NCI-H1048 (cell line): ENCODE measurements at regions not wholly inside any gene's neighbourhood (a gene's known extent, or its start where the extent isn't known, plus 50 kb on each side); places are given as distances from the start of the nearest gene placed in this dataset.

Experiments used
- DNase-seq: peaks from one replicate; lab custom pipeline; 2025; lab: John Stamatoyannopoulos, UW

DNA sequence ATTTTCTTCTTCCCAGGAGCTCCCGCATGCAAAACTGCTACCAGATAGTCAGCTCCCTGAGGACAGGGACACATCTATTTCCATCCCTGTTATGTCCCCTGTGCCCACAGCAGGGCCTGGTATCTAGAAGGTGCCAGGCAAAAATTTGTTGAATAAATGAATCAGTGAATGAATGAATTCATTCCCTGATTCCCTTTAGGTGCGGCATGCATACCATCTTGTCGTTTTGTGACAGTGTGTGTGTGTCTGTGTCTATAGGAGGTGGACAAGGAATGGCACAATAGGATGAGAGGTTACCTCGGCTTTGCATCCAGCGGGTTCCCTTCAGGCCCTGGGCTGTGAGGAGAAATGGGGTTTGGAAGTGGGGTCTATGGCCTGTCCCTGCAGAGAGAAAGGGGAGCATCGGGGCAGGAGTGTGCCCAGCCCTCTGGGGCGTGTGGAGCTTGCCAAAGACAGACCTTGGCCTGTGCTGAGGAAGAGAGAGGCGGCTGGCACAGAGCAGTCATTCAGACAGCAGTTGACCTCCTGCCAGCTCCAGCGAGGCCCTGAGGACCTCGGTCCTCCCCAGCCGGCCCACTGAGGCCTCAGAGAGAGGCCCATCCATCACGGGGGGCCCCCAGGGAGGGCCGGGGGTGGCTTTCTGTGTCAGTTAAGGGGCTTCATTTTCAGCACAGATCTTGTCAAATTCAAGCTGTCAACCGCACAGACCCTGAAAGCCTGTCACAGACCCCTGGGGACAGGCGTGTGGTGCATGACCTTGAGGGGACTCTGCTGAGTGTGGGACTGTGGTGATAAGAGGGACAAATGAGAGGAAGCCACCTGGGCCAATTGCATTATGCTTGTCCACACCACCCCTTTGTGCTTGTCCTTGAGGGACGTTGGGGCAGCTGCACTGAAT, 125.9 kb upstream of the CXCR4 start:
- no peak for DNase-seq

DNA sequence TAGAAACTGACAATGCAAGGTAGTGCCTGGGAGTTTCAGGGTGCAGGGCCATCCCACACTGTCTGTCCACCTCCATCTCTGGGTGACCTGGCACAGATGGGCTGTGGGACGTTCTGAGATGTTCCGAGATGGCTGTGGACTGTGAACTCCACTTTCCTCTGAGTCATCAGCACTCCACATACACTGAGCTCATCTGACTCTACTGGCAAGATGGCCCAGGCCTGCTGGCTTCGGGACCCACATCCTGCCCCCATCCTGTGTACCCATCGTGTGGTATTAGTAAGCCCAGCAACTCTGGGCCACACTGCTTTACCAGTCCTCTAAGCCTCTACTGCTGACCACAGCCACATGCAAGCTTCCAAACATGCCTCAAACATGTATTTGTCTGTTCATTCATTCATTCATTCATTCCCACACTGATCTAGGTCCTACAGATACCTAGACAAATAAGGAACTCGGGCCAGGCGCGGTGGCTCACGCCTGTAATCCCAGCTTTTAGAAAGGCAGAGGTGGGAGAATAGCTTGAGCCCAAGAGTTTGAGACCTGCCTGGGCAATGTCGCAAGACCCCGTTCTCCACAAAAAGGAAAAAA, 124.8 kb upstream of the CXCR4 start:
- no peak for DNase-seq

DNA sequence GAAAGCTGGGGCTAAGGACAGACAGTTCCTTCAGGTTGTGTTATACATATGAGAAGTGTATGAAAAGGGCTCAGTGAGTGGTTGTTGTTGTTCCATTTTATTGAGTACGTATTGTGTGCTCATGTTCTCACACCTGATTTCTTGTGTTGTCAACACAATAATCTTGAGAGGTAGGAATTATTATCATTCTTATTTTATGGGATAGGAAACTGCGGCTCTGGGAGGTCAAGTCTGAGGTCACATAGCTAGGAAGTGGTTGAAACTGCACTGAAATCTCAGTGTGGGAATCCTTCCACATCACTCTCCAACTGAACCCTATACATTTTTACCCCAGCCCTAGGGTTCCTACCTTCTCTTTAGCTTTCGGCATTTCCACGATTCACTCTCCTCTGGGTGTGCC, 124.2 kb upstream of the CXCR4 start:
- no peak for DNase-seq

GRCh38 chr2:136239079-136239685, 121.2 kb upstream of the CXCR4 start:
- no peak for DNase-seq

- DNase-seq = no peak
Measured at GRCh38 chr2:136238286-136239078, 120.5 kb upstream of the CXCR4 start.

DNA sequence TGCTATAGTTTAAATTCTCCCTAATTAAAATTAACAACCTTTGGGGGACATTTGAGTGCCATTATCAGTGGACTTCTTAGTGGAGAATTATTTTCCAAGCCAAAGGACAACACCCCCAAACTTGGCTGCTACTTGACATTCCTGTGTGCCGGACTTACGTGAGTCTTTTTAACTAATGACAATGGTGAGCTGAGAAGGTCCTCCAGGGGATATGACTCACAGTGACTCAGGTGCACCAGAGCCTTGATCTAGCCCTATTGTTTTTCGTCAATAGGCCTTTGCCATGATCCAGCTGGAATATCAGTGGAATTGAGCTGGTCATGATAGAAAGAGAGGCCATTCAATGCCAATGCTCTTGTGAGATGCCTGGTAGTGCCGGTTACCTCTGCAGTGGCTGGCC, 118.1 kb upstream of the CXCR4 start:
- no peak for DNase-seq

GRCh38 chr2:136235546-136235945, 117.6 kb upstream of the CXCR4 start:
- no peak for DNase-seq

GRCh38 chr2:136234261-136234660, 116.3 kb upstream of the CXCR4 start:
- DNase-seq = no peak

- no peak for DNase-seq
Measured at GRCh38 chr2:136233298-136233697, 115.3 kb upstream of the CXCR4 start.

- no peak for DNase-seq
Measured at GRCh38 chr2:136232456-136233172, 114.7 kb upstream of the CXCR4 start.

- DNase-seq = no peak
Measured at GRCh38 chr2:136230464-136230863, 112.5 kb upstream of the CXCR4 start.

- DNase-seq = no peak
Measured at GRCh38 chr2:136226903-136227302, 109.0 kb upstream of the CXCR4 start.

GRCh38 chr2:136225950-136226835, 108.2 kb upstream of the CXCR4 start:
- DNase-seq = no peak

- no peak for DNase-seq
Measured at GRCh38 chr2:136223274-136223673, 105.3 kb upstream of the CXCR4 start.

- DNase-seq = no peak
Measured at GRCh38 chr2:136222862-136223261, 104.9 kb upstream of the CXCR4 start.

GRCh38 chr2:136221026-136221425, 103.1 kb upstream of the CXCR4 start:
- no peak for DNase-seq

GRCh38 chr2:136219963-136220362, 102.0 kb upstream of the CXCR4 start:
- DNase-seq = no peak

GRCh38 chr2:136219341-136219740, 101.4 kb upstream of the CXCR4 start:
- DNase-seq = no peak

DNA sequence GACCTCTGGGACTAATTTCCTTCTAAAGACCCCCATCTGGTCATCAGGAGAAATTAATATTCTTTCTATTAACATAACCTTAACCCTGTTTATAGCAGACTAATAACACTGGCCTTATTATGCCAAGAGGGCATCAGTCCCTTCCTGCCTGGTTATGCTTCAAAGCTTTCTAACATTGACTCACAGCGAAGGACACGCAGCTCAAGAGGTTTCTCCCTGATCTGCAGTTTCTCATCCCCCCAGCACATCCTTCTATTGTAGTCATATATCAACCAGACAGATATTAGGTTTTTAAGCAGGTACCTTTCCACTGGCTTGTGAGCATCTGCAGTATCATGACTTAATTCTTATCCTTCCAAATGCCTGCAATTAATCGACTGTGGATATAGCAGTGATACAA, 100.0 kb upstream of the CXCR4 start:
- DNase-seq = no peak

DNA sequence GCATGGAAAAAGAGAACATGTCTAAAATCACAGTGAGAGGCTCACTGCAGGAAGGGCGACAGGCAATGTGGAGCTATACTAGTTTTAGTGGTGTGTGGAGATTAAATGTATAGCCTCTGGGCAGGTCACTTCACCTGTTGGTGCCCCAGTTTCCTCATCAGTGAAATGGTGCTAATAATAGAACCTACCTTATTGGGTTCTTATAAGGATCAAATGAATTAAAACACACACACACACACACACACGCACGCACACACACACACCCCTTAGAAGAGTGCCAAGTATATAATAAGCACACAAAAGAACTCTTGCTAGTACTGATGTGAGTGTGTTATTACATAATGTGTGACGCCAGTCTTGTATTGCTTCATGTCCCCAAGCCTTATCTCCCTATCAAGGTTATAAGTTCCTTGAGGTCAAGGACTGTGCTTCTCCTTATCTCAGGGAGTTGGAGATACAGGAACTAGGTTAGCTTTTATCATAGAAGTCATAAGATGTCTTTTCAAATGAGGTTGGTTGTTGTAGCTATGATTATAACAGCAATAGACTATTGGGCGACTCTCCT, 98.0 kb upstream of the CXCR4 start:
- DNase-seq = no peak
